Activated CD4-positive, CD25-positive, alpha-beta regulatory T cell treated with anti-CD3 and anti-CD28 coated beads, Interleukin-2, amount 50 U/mL, for 72 hours (primary cell): ENCODE measurements at regions not wholly inside any gene's neighbourhood (a gene's known extent, or its start where the extent isn't known, plus 50 kb on each side); places are given as distances from the start of the nearest gene placed in this dataset.

Source experiments
- DNase-seq: peaks from one replicate; pipeline ENCODE4 v3.0.0; 2021

- no peak for DNase-seq
Measured at GRCh38 chr6:37555040-37555781, 55.5 kb upstream of the CCDC167 start.

- DNase-seq, result no peak
Measured at GRCh38 chr6:37554480-37554819, 54.8 kb upstream of the CCDC167 start.

GRCh38 chr6:37552267-37552666, 52.6 kb upstream of the CCDC167 start:
- no peak for DNase-seq

- no peak for DNase-seq
Measured at GRCh38 chr6:37551867-37552266, 52.2 kb upstream of the CCDC167 start.

- no peak for DNase-seq
Measured at GRCh38 chr6:37551446-37551845, 51.8 kb upstream of the CCDC167 start.

- DNase-seq, result no peak
Measured at GRCh38 chr6:37551002-37551401, 51.3 kb upstream of the CCDC167 start.

- no peak for DNase-seq
Measured at GRCh38 chr6:37550191-37550831, 50.6 kb upstream of the CCDC167 start.

- DNase-seq, result no peak
Measured at GRCh38 chr6:37549558-37549957, 49.9 kb upstream of the CCDC167 start.
